ENCODE measurements at regions not wholly inside any gene's neighbourhood (a gene's known extent, or its start where the extent isn't known, plus 50 kb on each side); places are given as distances from the start of the nearest gene placed in this dataset.
"Not testable (repeated sequence)": the region's sequence is repeated elsewhere in the genome, so short reads cannot be mapped to it uniquely, and the experiment has no call there.

- no peak for DNase-seq
These were observed 329.8 kb upstream of the SFSWAP start for GRCh38 chr12:131380965-131381705.

- no peak for DNase-seq
These were observed 329.0 kb upstream of the SFSWAP start for GRCh38 chr12:131381716-131382430.

GRCh38 chr12:131383291-131383690, 327.6 kb upstream of the SFSWAP start:
- DNase-seq, result no peak

GRCh38 chr12:131383741-131384543, 326.9 kb upstream of the SFSWAP start:
- DNase-seq, result no peak

GRCh38 chr12:131384544-131384855, 326.4 kb upstream of the SFSWAP start:
- DNase-seq, result no peak

GRCh38 chr12:131385313-131386166, 325.4 kb upstream of the SFSWAP start:
- no peak for DNase-seq

- no peak for DNase-seq
These were observed 324.7 kb upstream of the SFSWAP start for GRCh38 chr12:131386167-131386521.

GRCh38 chr12:131386781-131387180, 324.1 kb upstream of the SFSWAP start:
- DNase-seq, result no peak

GRCh38 chr12:131387281-131388163, 323.4 kb upstream of the SFSWAP start:
- DNase-seq, result no peak

- DNase-seq, result not testable (repeated sequence)
These were observed 322.5 kb upstream of the SFSWAP start for GRCh38 chr12:131388164-131389053.

- DNase-seq, result no peak
These were observed 321.6 kb upstream of the SFSWAP start for GRCh38 chr12:131389054-131390013.

- no peak for DNase-seq
These were observed 320.2 kb upstream of the SFSWAP start for GRCh38 chr12:131390412-131391334.

- DNase-seq, result no peak
These were observed 319.5 kb upstream of the SFSWAP start for GRCh38 chr12:131391399-131391798.

- DNase-seq, result not testable (repeated sequence)
These were observed 316.1 kb upstream of the SFSWAP start for GRCh38 chr12:131394752-131395151.

- not testable (repeated sequence) for DNase-seq
These were observed 315.6 kb upstream of the SFSWAP start for GRCh38 chr12:131395209-131395684.

- no peak for DNase-seq
These were observed 314.8 kb upstream of the SFSWAP start for GRCh38 chr12:131395971-131396573.

GRCh38 chr12:131397493-131398181, 313.3 kb upstream of the SFSWAP start:
- DNase-seq, result no peak
